Peyer's patch (tissue), 4 donors: ENCODE measurements at regions not wholly inside any gene's neighbourhood (a gene's known extent, or its start where the extent isn't known, plus 50 kb on each side); places are given as distances from the start of the nearest gene placed in this dataset.

Experiments
- DNase-seq, 3 donors: peaks; one replicate each; pipeline ENCODE4 v3.0.0-alpha.2; 2017 to 2019
- H3K27ac ChIP-seq, 4 donors: fragments of 200-600 bp; sonication (generic); one replicate each; pipeline ENCODE4 v1.5.1; 2016 to 2019
- H3K27me3 ChIP-seq, 2 donors: fragments of 200-600 bp; sonication (generic); one replicate each; pipeline ENCODE4 v1.5.1; 2019
- H3K36me3 ChIP-seq, 3 donors: fragments of 200-600 bp; sonication (generic); one replicate each; pipeline ENCODE4 v1.5.1; 2016 to 2019
- H3K4me1 ChIP-seq, 4 donors: fragments of 200-600 bp; sonication (generic); one replicate each; pipeline ENCODE4 v1.5.1; 2016 to 2019
- H3K4me3 ChIP-seq, 4 donors: fragments of 200-600 bp; sonication (generic); 1 replicate in 3 of 4; 2 replicates in 1 of 4; pipeline ENCODE4 v1.5.1; 2016 to 2019; ENCODE audit warnings: mild to moderate bottlenecking in 1 of 4
- H3K9me3 ChIP-seq, 4 donors: fragments of 200-600 bp; sonication (generic); one replicate each; pipeline ENCODE4 v1.5.1; 2016 to 2019; ENCODE audit warnings: mild to moderate bottlenecking in 1 of 4
- POLR2A ChIP-seq, 2 donors: fragments of 450-650 bp; IDR thresholded peaks; one replicate each; pipeline ENCODE4 v1.5.1; 2017; ENCODE audit warnings: antibody characterized with exemption in 2 of 2, mild to moderate bottlenecking in 2 of 2, moderate library complexity in 2 of 2
- TF ChIP-seq, protein P1 (sequence below), 6 experiments: fragments of 450-650 bp in 4 of 6; fragments of 200-600 bp in 2 of 6; sonication (generic) in 1 of 6; IDR thresholded peaks; one replicate each; pipeline ENCODE4 v1.5.1; 2017 to 2019; ENCODE audit warnings: antibody characterized with exemption in 6 of 6, mild to moderate bottlenecking in 3 of 6, moderate library complexity in 1 of 6

GRCh38 chr11:32232516-32232915 is 141.6 kb downstream of the RCN1 start:
- Histone ChIP-seq H3K36me3 (no peaks in the 10 kb centered on the region), H3K9me3 (no peaks in the 10 kb centered on the region), H3K27ac (no peak overlapping the region), H3K4me1 (no peaks in the 10 kb centered on the region), H3K27me3 (no peaks in the 10 kb centered on the region), H3K4me3 (no peak overlapping the region)
- no peak for DNase-seq
- TF ChIP-seq, protein P1, sequence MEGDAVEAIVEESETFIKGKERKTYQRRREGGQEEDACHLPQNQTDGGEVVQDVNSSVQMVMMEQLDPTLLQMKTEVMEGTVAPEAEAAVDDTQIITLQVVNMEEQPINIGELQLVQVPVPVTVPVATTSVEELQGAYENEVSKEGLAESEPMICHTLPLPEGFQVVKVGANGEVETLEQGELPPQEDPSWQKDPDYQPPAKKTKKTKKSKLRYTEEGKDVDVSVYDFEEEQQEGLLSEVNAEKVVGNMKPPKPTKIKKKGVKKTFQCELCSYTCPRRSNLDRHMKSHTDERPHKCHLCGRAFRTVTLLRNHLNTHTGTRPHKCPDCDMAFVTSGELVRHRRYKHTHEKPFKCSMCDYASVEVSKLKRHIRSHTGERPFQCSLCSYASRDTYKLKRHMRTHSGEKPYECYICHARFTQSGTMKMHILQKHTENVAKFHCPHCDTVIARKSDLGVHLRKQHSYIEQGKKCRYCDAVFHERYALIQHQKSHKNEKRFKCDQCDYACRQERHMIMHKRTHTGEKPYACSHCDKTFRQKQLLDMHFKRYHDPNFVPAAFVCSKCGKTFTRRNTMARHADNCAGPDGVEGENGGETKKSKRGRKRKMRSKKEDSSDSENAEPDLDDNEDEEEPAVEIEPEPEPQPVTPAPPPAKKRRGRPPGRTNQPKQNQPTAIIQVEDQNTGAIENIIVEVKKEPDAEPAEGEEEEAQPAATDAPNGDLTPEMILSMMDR (IDR thresholded peaks at IDR 0.05), result no peak
- TF ChIP-seq POLR2A (IDR thresholded peaks at IDR 0.05), result no peak

GRCh38 chr11:32233276-32233675 is 142.4 kb downstream of the RCN1 start:
- no peak overlapping the region for H3K4me3 ChIP-seq
- no peak for DNase-seq
- TF ChIP-seq, protein P1 (IDR thresholded peaks at IDR 0.05), result no peak
- no peak for TF ChIP-seq POLR2A (IDR thresholded peaks at IDR 0.05)

GRCh38 chr11:32233928-32234327 is 143.1 kb downstream of the RCN1 start:
- H3K4me3 ChIP-seq, result no peak overlapping the region
- TF ChIP-seq, protein P1 (IDR thresholded peaks at IDR 0.05), result no peak
- TF ChIP-seq POLR2A (IDR thresholded peaks at IDR 0.05), result no peak
- no peaks in the 10 kb centered on the region for H3K4me1 ChIP-seq
- no peaks in the 10 kb centered on the region for H3K27me3 ChIP-seq
- no peak overlapping the region for H3K27ac ChIP-seq
- DNase-seq, result no peak
- H3K36me3 ChIP-seq, result no peaks in the 10 kb centered on the region
- no peaks in the 10 kb centered on the region for H3K9me3 ChIP-seq

More at GRCh38 chr11:32233276-32233675, 142.4 kb downstream of the RCN1 start:
- no peaks in the 10 kb centered on the region for H3K36me3 ChIP-seq
- H3K27me3 ChIP-seq, result no peaks in the 10 kb centered on the region
- H3K4me1 ChIP-seq, result no peaks in the 10 kb centered on the region
- H3K9me3 ChIP-seq, result no peaks in the 10 kb centered on the region
- H3K27ac ChIP-seq, result no peak overlapping the region

- H3K9me3 ChIP-seq, result no peaks in the 10 kb centered on the region
- no peak overlapping the region for H3K27ac ChIP-seq
- no peaks in the 10 kb centered on the region for H3K27me3 ChIP-seq
- no peak for DNase-seq
- TF ChIP-seq POLR2A (IDR thresholded peaks at IDR 0.05), result no peak
- TF ChIP-seq, protein P1 (IDR thresholded peaks at IDR 0.05), result no peak
- H3K4me3 ChIP-seq, result no peak overlapping the region
- H3K36me3 ChIP-seq, result no peaks in the 10 kb centered on the region
- H3K4me1 ChIP-seq, result no peaks in the 10 kb centered on the region
These were observed 153.6 kb downstream of the RCN1 start for GRCh38 chr11:32244453-32244852.

- no peak overlapping the region for H3K4me3 ChIP-seq
- H3K36me3 ChIP-seq, result no peaks in the 10 kb centered on the region
- no peak for DNase-seq
- no peak overlapping the region for H3K27ac ChIP-seq
- no peaks in the 10 kb centered on the region for H3K4me1 ChIP-seq
- TF ChIP-seq, protein P1 (IDR thresholded peaks at IDR 0.05), result no peak
- no peak for TF ChIP-seq POLR2A (IDR thresholded peaks at IDR 0.05)
- no peaks in the 10 kb centered on the region for H3K9me3 ChIP-seq
- no peaks in the 10 kb centered on the region for H3K27me3 ChIP-seq
These were observed 162.8 kb downstream of the RCN1 start for GRCh38 chr11:32253706-32254105.

DNA sequence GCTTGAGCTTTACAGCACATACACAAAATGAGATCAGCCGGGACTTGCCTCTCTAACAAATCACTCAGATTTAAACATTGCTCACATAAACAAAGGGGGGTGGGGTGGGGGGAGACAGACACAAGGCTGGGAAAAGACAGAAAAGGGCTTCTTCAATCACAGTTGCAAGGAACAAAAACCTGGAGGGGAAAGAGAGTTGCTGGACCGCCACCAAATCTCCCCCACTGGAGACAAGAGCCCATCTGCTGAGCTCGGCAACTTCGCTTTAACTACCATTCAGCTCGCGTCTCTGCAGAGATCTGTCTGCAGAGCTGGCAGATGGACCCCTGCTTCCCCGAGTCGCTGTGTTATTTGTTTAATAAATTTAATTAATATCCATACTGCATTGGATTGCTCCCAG is 165.0 kb downstream of the RCN1 start:
- H3K4me1 ChIP-seq, result no peaks in the 10 kb centered on the region
- no peak overlapping the region for H3K27ac ChIP-seq
- no peaks in the 10 kb centered on the region for H3K27me3 ChIP-seq
- no peak overlapping the region for H3K4me3 ChIP-seq
- no peaks in the 10 kb centered on the region for H3K9me3 ChIP-seq
- no peak for TF ChIP-seq POLR2A (IDR thresholded peaks at IDR 0.05)
- TF ChIP-seq, protein P1 (IDR thresholded peaks at IDR 0.05), result no peak
- H3K36me3 ChIP-seq, result no peaks in the 10 kb centered on the region
- DNase-seq, result no peak
